ENCODE measurements at regions not wholly inside any gene's neighbourhood (a gene's known extent, or its start where the extent isn't known, plus 50 kb on each side); places are given as distances from the start of the nearest gene placed in this dataset.
"Not testable (repeated sequence)": the region's sequence is repeated elsewhere in the genome, so short reads cannot be mapped to it uniquely, and the experiment has no call there.

DNA sequence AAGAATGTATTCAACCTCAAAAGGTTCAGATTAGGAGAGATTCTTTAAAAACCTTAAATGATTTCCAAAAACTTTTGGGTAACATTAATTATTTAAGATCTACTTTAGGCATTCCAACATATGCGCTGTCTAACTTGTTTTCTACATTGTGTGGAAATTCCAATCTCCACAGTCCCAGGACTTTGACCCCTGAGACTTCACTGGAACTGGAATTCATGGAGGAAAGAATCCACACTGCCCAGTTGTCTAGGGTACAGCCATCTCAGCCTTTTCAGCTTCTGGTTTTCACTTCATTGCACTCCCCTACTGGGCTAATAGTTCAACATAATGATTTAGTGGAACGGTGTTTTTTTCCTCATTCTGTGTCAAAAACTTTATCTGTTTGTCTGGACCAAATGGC is 161.5 kb downstream of the IER5 start:
- 84 to 91% methylated on average over 2 of the region's 2 CpGs for WGBS, 2 donors
- Histone ChIP-seq H3K27ac (no peak overlapping the region), H3K4me3 (replicated peaks in 1 of 3) (no peak overlapping the region), H3K9me3 (no peaks in the 10 kb centered on the region), H3K4me1 (no peaks in the 10 kb centered on the region), H3K27me3 (no peaks in the 10 kb centered on the region), H3K36me3 (no peaks in the 10 kb centered on the region)
- DNase-seq, result no peak
- intact Hi-C loops (cut with DNase I), result no loop called here
- TF ChIP-seq, protein P1, sequence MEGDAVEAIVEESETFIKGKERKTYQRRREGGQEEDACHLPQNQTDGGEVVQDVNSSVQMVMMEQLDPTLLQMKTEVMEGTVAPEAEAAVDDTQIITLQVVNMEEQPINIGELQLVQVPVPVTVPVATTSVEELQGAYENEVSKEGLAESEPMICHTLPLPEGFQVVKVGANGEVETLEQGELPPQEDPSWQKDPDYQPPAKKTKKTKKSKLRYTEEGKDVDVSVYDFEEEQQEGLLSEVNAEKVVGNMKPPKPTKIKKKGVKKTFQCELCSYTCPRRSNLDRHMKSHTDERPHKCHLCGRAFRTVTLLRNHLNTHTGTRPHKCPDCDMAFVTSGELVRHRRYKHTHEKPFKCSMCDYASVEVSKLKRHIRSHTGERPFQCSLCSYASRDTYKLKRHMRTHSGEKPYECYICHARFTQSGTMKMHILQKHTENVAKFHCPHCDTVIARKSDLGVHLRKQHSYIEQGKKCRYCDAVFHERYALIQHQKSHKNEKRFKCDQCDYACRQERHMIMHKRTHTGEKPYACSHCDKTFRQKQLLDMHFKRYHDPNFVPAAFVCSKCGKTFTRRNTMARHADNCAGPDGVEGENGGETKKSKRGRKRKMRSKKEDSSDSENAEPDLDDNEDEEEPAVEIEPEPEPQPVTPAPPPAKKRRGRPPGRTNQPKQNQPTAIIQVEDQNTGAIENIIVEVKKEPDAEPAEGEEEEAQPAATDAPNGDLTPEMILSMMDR (IDR thresholded peaks at IDR 0.05), result no peak
- TF ChIP-seq POLR2A (IDR thresholded peaks at IDR 0.05), result no peak

DNA sequence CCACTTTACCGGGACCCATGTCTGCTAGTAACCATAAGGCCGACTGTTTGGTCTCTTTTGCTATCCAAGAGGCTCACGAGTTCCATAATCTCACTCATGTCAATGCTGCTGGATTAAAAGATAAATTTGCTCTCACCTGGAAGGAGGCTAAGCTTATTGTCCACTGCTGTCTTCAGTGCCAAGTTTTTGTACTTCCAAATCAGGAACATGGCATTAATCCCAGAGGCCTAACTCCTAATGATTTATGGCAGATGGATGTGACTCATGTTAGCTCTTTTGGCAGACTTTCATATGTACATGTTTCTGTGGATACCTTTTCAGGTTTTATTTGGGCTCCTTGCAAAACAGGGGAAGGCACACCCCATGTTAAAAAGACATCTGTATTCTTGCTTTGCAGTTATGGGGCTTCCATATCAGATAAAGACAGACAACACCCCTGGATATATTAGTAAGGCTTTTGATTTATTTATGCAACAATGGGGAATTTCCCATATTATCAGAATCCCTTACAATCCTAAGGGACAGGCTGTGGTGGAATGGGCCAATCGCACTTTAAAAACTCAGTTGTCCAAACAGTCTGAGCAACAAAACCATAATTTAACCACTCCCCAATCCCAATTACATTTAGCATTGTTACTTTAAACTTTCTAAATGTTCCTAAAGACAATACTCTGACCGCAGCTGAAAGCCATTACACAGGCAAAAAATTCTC is 162.7 kb downstream of the IER5 start:
- WGBS, 2 donors, result 68 to 80% methylated on average over 5 of the region's 5 CpGs

DNA sequence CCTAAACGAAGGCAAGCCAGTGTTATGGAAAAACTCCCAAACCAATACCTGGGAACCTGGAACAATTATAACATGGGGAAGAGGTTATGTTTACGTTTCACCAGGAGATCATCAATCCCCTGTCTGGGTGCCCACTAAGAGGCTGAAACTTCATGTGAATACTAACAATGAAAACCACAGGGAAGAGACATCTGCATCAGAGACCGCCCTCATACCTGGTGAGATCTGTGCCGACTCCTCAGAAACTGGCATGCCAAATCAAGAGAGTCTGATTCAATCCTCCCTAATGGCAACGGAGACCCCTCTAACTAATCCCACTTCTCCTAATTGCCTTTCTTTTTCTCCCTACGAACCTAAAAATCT is 163.2 kb downstream of the IER5 start:
- no peaks in the 10 kb centered on the region for H3K4me1 ChIP-seq
- TF ChIP-seq, protein P1 (IDR thresholded peaks at IDR 0.05), result no peak
- no peak for TF ChIP-seq POLR2A (IDR thresholded peaks at IDR 0.05)
- H3K9me3 ChIP-seq, result no peaks in the 10 kb centered on the region
- intact Hi-C loops (cut with DNase I), result no loop called here
- no peak overlapping the region for H3K27ac ChIP-seq
- no peak for DNase-seq
- H3K27me3 ChIP-seq, result no peaks in the 10 kb centered on the region
- WGBS, 2 donors, result 55 to 62% methylated on average over 6 of the region's 6 CpGs
- H3K36me3 ChIP-seq, result no peaks in the 10 kb centered on the region
- no peak overlapping the region for H3K4me3 ChIP-seq (replicated peaks in 1 of 3)

More for the DNA sequence above, 162.7 kb downstream of the IER5 start:
- TF ChIP-seq POLR2A (IDR thresholded peaks at IDR 0.05), result no peak
- TF ChIP-seq, protein P1 (IDR thresholded peaks at IDR 0.05), result no peak
- Histone ChIP-seq H3K4me1 (no peaks in the 10 kb centered on the region), H3K9me3 (no peaks in the 10 kb centered on the region), H3K27me3 (no peaks in the 10 kb centered on the region), H3K36me3 (no peaks in the 10 kb centered on the region), H3K4me3 (replicated peaks in 1 of 3) (no peak overlapping the region), H3K27ac (no peak overlapping the region)
- intact Hi-C loops (cut with DNase I), result no loop called here
- DNase-seq, result no peak

DNA sequence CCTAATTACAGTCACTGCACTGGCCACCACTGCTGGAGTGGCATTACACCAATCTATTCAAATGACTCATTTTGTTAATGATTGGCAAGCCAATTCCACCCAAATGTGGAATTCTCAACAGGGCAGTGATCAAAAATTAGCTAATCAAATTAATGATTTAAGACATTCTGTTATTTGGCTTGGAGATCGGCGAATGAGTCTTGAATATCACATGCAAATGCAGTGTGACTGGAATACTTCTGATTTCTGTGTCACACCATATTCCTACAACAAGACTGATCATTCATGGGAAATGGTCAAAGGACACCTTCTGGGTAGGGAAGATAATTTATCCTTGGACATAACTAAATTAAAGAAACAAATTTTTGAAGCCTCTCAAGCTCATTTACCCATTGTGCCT is 165.1 kb downstream of the IER5 start:
- H3K9me3 ChIP-seq; H3K4me3 ChIP-seq (replicated peaks in 1 of 3); intact Hi-C loops (cut with DNase I); H3K4me1 ChIP-seq; H3K27ac ChIP-seq; H3K27me3 ChIP-seq; H3K36me3 ChIP-seq; DNase-seq: not testable (repeated sequence)
- 48 to 92% methylated on average over 2 of the region's 2 CpGs for WGBS, 2 donors

DNA sequence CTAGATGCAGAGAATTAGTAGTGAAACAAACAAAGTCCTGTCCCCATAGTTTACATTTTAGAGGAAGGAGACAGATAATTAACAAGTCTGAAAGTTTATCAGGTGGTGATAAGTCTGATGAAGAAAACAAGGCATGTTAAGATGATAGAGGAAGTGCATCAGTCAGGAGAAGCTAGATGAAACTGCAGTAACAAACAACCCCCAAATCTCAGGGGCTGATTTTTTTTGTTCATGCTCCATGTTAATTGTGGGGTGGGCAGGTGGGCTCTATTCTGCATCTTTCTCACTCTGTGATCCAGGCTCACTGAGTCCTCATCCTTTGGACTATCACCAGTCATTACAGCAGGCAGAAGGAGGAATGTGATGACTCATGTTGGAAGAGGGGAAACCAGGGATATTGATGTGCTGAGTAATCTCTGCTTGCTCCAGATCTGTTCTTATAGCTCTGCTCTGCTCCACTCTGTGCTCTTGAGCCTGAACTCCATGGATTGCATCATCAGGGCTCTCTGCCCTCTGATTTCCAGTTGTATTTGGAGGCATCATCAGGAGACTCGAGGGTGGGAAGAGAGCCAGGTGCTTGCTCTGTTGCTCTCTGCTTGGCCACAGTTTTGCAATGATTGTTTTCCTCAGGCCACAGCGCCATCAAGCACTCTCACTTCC is 166.9 kb downstream of the IER5 start:
- TF ChIP-seq POLR2A (IDR thresholded peaks at IDR 0.05), result no peak
- TF ChIP-seq, protein P1 (IDR thresholded peaks at IDR 0.05), result no peak
- intact Hi-C loops (cut with DNase I), result no loop called here
- no peaks in the 10 kb centered on the region for H3K27me3 ChIP-seq
- H3K36me3 ChIP-seq, result no peaks in the 10 kb centered on the region
- peak; percentile 81 to 89 for DNase-seq
- H3K4me3 ChIP-seq (replicated peaks in 1 of 3), result no peak overlapping the region
- H3K4me1 ChIP-seq, result no peaks in the 10 kb centered on the region
- no peaks in the 10 kb centered on the region for H3K9me3 ChIP-seq
- 40 to 54% methylated on average over 2 of the region's 2 CpGs for WGBS, 2 donors
- H3K27ac ChIP-seq, result no peak overlapping the region

Data from thyroid gland (tissue), 4 donors.